Endothelial cell of umbilical vein (primary cell): ENCODE measurements at regions not wholly inside any gene's neighbourhood (a gene's known extent, or its start where the extent isn't known, plus 50 kb on each side); places are given as distances from the start of the nearest gene placed in this dataset.

ENCODE experiments used
- BruUV-seq: library from RNA; stranded (reverse); fragments of 400-500 nt; replicated peaks from 2 replicates; lab custom pipeline; 2021; lab: Mats Ljungman, UMichigan
- CTCF ChIA-PET: fragments of 300-600, 350-600 bp; sonication (Branson Sonifier 250); formaldehyde crosslinking; loops from one replicate; lab custom pipeline; 2021; ENCODE audit warnings: antibody characterized with exemption, inconsistent platforms; lab: Charles Lee
- POLR2A ChIA-PET: fragments of 300-600, 350-600 bp; sonication (Branson Sonifier 250); formaldehyde crosslinking; loops from one replicate; lab custom pipeline; 2021; ENCODE audit warnings: antibody characterized with exemption, inconsistent platforms; lab: Charles Lee
- DNase-seq: peaks from one replicate; pipeline ENCODE4 v3.0.0-alpha.2; 2011; ENCODE audit warnings: low read depth, low spot score
- FAIRE-seq: peaks from 2 replicates; lab custom pipeline; 2011; peaks lifted over from hg19 to GRCh38; lab: Jason Lieb, UNC
- H2AFZ ChIP-seq: 2 replicates; pipeline ENCODE4 v1.6.0; 2012; ENCODE audit warnings: low read depth, low read length, control low read depth, inconsistent platforms
- H3K27ac ChIP-seq: 2 replicates; pipeline ENCODE4 v1.5.1; 2011; ENCODE audit warnings: low read depth, mild to moderate bottlenecking, control low read depth, low read length, moderate library complexity; ENCODE audit not compliant: insufficient read depth
- H3K27me3 ChIP-seq, 2 experiments: 2 replicates each; pipeline versions ENCODE4 v1.6.0 to v1.6.1; 2011; ENCODE audit warnings: low read length in 2 of 2, mixed read lengths in 1 of 2; ENCODE audit not compliant: control insufficient read depth in 2 of 2, insufficient read depth in 2 of 2
- H3K36me3 ChIP-seq, 2 experiments: 2 replicates in 1 of 2; 3 replicates in 1 of 2; pipeline ENCODE4 v1.5.1; 2011; ENCODE audit warnings: low read length in 2 of 2, mild to moderate bottlenecking in 1 of 2, moderate library complexity in 1 of 2; ENCODE audit not compliant: control insufficient read depth in 2 of 2, insufficient read depth in 2 of 2; ENCODE audit errors: extremely low read depth in 1 of 2
- H3K4me1 ChIP-seq: 3 replicates; pipeline ENCODE4 v1.5.1; 2011; ENCODE audit warnings: mild to moderate bottlenecking, low read length; ENCODE audit not compliant: control insufficient read depth, insufficient read depth; ENCODE audit errors: extremely low read depth
- H3K4me2 ChIP-seq: 2 replicates; pipeline ENCODE4 v1.6.1; 2011; ENCODE audit warnings: low read length, control low read depth, mixed read lengths; ENCODE audit not compliant: insufficient read depth
- H3K4me3 ChIP-seq, 3 experiments: fragments of 200-600 bp in 1 of 3; sonication (generic), shearing (Covaris generic) in 1 of 3; replicated peaks in 1 of 3; 2 replicates each; pipeline ENCODE4 v1.5.1; 2011 to 2016; ENCODE audit warnings: control low read depth in 3 of 3, low read length in 3 of 3, mild to moderate bottlenecking in 2 of 3, inconsistent platforms in 1 of 3, low read depth in 1 of 3, moderate library complexity in 1 of 3; ENCODE audit not compliant: insufficient read depth in 1 of 3
- H3K79me2 ChIP-seq: 2 replicates; pipeline ENCODE4 v1.6.0; 2012; ENCODE audit warnings: low read length, inconsistent platforms; ENCODE audit not compliant: control insufficient read depth, insufficient read depth
- H3K9ac ChIP-seq: replicated peaks from 2 replicates; pipeline ENCODE3; 2011; ENCODE audit warnings: low read length, control low read depth; ENCODE audit not compliant: insufficient read depth; ENCODE audit errors: extremely low read depth
- H3K9me1 ChIP-seq: replicated peaks from 3 replicates; pipeline ENCODE4 v1.6.0; 2011; ENCODE audit warnings: mild to moderate bottlenecking, low read length; ENCODE audit not compliant: control insufficient read depth, insufficient read depth; ENCODE audit errors: extremely low read depth
- H3K9me3 ChIP-seq: replicated peaks from 2 replicates; pipeline ENCODE4 v1.5.1; 2012; ENCODE audit warnings: low read length, inconsistent platforms; ENCODE audit not compliant: control insufficient read depth, insufficient read depth
- H4K20me1 ChIP-seq: replicated peaks from 2 replicates; pipeline ENCODE3; 2011; ENCODE audit warnings: mild to moderate bottlenecking, low read length; ENCODE audit not compliant: control insufficient read depth, insufficient read depth; ENCODE audit errors: extremely low read depth
- EZH2 ChIP-seq: IDR thresholded peaks from 2 replicates; pipeline ENCODE4 v1.6.1; 2012; ENCODE audit warnings: borderline replicate concordance, low read depth, mild to moderate bottlenecking, moderate library complexity, low read length, inconsistent platforms; ENCODE audit not compliant: severe bottlenecking
- JUN ChIP-seq: IDR thresholded peaks from 2 replicates; pipeline ENCODE4 v1.6.1; 2011; ENCODE audit warnings: borderline replicate concordance, low read depth; ENCODE audit not compliant: insufficient read length, insufficient read depth
- MAX ChIP-seq: IDR thresholded peaks from 2 replicates; pipeline ENCODE4 v1.6.1; 2011; ENCODE audit not compliant: insufficient read depth, insufficient read length
- MYC ChIP-seq: IDR thresholded peaks from one replicate; pipeline ENCODE4 v1.6.1; 2011; ENCODE audit warnings: mild to moderate bottlenecking, low read depth, low read length
- POLR2A ChIP-seq: IDR thresholded peaks from 2 replicates; pipeline ENCODE4 v1.6.1; 2012; ENCODE audit warnings: low read depth, mild to moderate bottlenecking, control low read depth, low read length
- POLR2AphosphoS5 ChIP-seq: IDR thresholded peaks from 2 replicates; pipeline ENCODE4 v1.6.1; 2012; ENCODE audit warnings: low read depth, mild to moderate bottlenecking, control low read depth, low read length, moderate library complexity; ENCODE audit not compliant: insufficient read depth
- dilution Hi-C: fragments of 300-500 bp; cut with MboI; formaldehyde crosslinking; loops from one replicate; pipeline ENCODE4 v1.15.0; 2019; ENCODE audit warnings: low sequenced_read_pairs; ENCODE audit not compliant: extremely low pct_ligation_motif_present
- intact Hi-C: fragments of 100-400 bp; cut with micrococcal nuclease; formaldehyde crosslinking; loops from one replicate; pipeline ENCODE4 v1.10.0; 2022

- no peak overlapping the region for H3K4me3 ChIP-seq
- H3K27me3 ChIP-seq: no peaks in the 10 kb centered on the region
- intact Hi-C loops (no loop called here), dilution Hi-C loops (no loop called here)
- ChIA-PET CTCF (interaction anchor here (1.2 kb wide), 1 partner anchor 9 kb away, joined by 3 read pairs; no protein-coding TSS in a partner anchor), POLR2A (no interaction called here)
- BruUV-seq: no TSS peak
- H3K9me1 ChIP-seq: no peaks in the 10 kb centered on the region
- H3K36me3 ChIP-seq: no peaks in the 10 kb centered on the region
- TF ChIP-seq MYC (no peak), POLR2AphosphoS5 (no peak), POLR2A (no peak)
- no peaks in the 10 kb centered on the region for H4K20me1 ChIP-seq
- no peaks in the 10 kb centered on the region for H3K4me1 ChIP-seq
- no peaks in the 10 kb centered on the region for H3K79me2 ChIP-seq
- H3K9ac ChIP-seq: no peak overlapping the region
- H3K4me2 ChIP-seq: no peak overlapping the region
- no peaks in the 10 kb centered on the region for H3K9me3 ChIP-seq
- FAIRE-seq: no peak
- H2AFZ ChIP-seq: no peak overlapping the region
- peak; percentile 14 for DNase-seq
- H3K27ac ChIP-seq: no peak overlapping the region
Measured at GRCh38 chr3:30098653-30099455, 507.5 kb upstream of the TGFBR2 start.

- ChIA-PET CTCF (interaction anchor here (0.6 kb wide), 1 partner anchor 27 kb away, joined by 3 read pairs; no protein-coding TSS in a partner anchor), POLR2A (no interaction called here)
- Histone ChIP-seq H3K36me3 (no peaks in the 10 kb centered on the region), H3K4me2 (no peak overlapping the region), H3K9ac (no peak overlapping the region), H3K27ac (no peak overlapping the region), H3K79me2 (no peaks in the 10 kb centered on the region), H4K20me1 (no peaks in the 10 kb centered on the region), H3K4me3 (no peak overlapping the region), H3K9me1 (no peaks in the 10 kb centered on the region), H3K4me1 (no peaks in the 10 kb centered on the region), H3K27me3 (no peaks in the 10 kb centered on the region), H3K9me3 (no peaks in the 10 kb centered on the region), H2AFZ (no peak overlapping the region)
- TF ChIP-seq MAX (no peak), EZH2 (no peak), POLR2A (no peak), MYC (no peak), JUN (no peak)
- BruUV-seq: no TSS peak
- FAIRE-seq (no peak), DNase-seq (no peak)
- dilution Hi-C loops: no loop called here
- intact Hi-C loops: no loop called here
Measured at GRCh38 chr3:30102356-30102755, 504.0 kb upstream of the TGFBR2 start.
